HepG2 (cell line): ENCODE measurements at regions not wholly inside any gene's neighbourhood (a gene's known extent, or its start where the extent isn't known, plus 50 kb on each side); places are given as distances from the start of the nearest gene placed in this dataset.

ENCODE experiments used
- ATAC-seq: fragments of 200-7000 bp; cut with Tn5 transposase; 3 replicates; pipeline ENCODE4 v1.9.1; 2020; ENCODE audit warnings: mild to moderate bottlenecking, moderate library complexity
- BruUV-seq: library from RNA; stranded (reverse); fragments of 400-500 nt; replicated peaks from 2 replicates; lab custom pipeline; 2021; lab: Mats Ljungman, UMichigan
- CTCF ChIA-PET: fragments of 300-600 bp; formaldehyde crosslinking; extraction: SDS; loops from one replicate; lab custom pipeline; 2021; ENCODE audit warnings: low total read pairs, inconsistent platforms, low intra/inter-chr PET ratio; lab: Yijun Ruan, JAX
- POLR2A ChIA-PET: fragments of 350-600 bp; sonication (Branson Sonifier 250); formaldehyde crosslinking; loops from one replicate; lab custom pipeline; 2020; ENCODE audit warnings: antibody characterized with exemption, inconsistent platforms; lab: Yijun Ruan, JAX
- DNase-seq: peaks from one replicate; pipeline ENCODE4 v3.0.0-alpha.2; 2015; ENCODE audit warnings: low spot score
- FAIRE-seq: peaks from 3 replicates; lab custom pipeline; 2011; peaks lifted over from hg19 to GRCh38; lab: Jason Lieb, UNC
- H2AFZ ChIP-seq: one replicate; pipeline ENCODE4 v1.6.1; 2011; ENCODE audit warnings: low read length, inconsistent platforms
- H3K27ac ChIP-seq: fragments of 300-600 bp; 3 replicates; pipeline ENCODE4 v1.8.0; 2011; ENCODE audit warnings: mixed run types, mild to moderate bottlenecking, mixed read lengths, low read length, inconsistent platforms; ENCODE audit not compliant: insufficient read depth; ENCODE audit errors: extremely low read length
- H3K27me3 ChIP-seq, 2 experiments: fragments of 200-600 bp in 1 of 2; 2 replicates in 1 of 2; 3 replicates in 1 of 2; pipeline versions ENCODE4 v1.6.0 to v1.8.0; 2011; ENCODE audit warnings: low read length in 2 of 2, mild to moderate bottlenecking in 2 of 2, moderate library complexity in 2 of 2, inconsistent platforms in 1 of 2; ENCODE audit not compliant: insufficient read depth in 2 of 2, control insufficient read depth in 1 of 2
- H3K36me3 ChIP-seq, 2 experiments: fragments of 200-600 bp in 1 of 2; replicated peaks in 1 of 2; 2 replicates in 1 of 2; 3 replicates in 1 of 2; pipeline versions ENCODE4 v1.5.1 to v1.8.0; 2011; ENCODE audit warnings: low read length in 2 of 2, inconsistent platforms in 1 of 2; ENCODE audit not compliant: insufficient read depth in 2 of 2, control insufficient read depth in 1 of 2
- H3K4me1 ChIP-seq: 2 replicates; pipeline ENCODE4 v1.5.1; 2012; ENCODE audit warnings: low read length, inconsistent platforms; ENCODE audit not compliant: insufficient read depth
- H3K4me2 ChIP-seq: 2 replicates; pipeline ENCODE4 v1.6.0; 2011; ENCODE audit warnings: low read depth, low read length, inconsistent platforms
- H3K4me3 ChIP-seq, 3 experiments: fragments of 200-600 bp in 1 of 3; sonication (generic), shearing (Covaris generic) in 1 of 3; replicated peaks in 1 of 3; 2 replicates each; pipeline ENCODE4 v1.5.1; 2011 to 2016; ENCODE audit warnings: low read length in 3 of 3, inconsistent platforms in 2 of 3, low read depth in 2 of 3, mild to moderate bottlenecking in 2 of 3, control low read depth in 1 of 3, mixed read lengths in 1 of 3; ENCODE audit not compliant: insufficient read depth in 1 of 3
- H3K79me2 ChIP-seq: one replicate; pipeline ENCODE4 v1.6.1; 2011; ENCODE audit warnings: low read length, inconsistent platforms; ENCODE audit not compliant: insufficient read depth
- H3K9ac ChIP-seq: 2 replicates; pipeline ENCODE4 v1.6.0; 2011; ENCODE audit warnings: mild to moderate bottlenecking, low read depth, low read length, inconsistent platforms; ENCODE audit not compliant: insufficient read depth
- H3K9me3 ChIP-seq: 2 replicates; pipeline ENCODE4 v1.5.1; 2012; ENCODE audit warnings: mild to moderate bottlenecking, low read length
- H4K20me1 ChIP-seq: 2 replicates; pipeline ENCODE4 v1.6.0; 2011; ENCODE audit warnings: inconsistent platforms, mild to moderate bottlenecking, low read length, moderate library complexity; ENCODE audit not compliant: insufficient read depth
- ATF7-NPFF ChIP-seq: sonication (generic); formaldehyde crosslinking; IDR thresholded peaks from 2 replicates; pipeline ENCODE4 v1.8.1; 2023; ENCODE audit warnings: mild to moderate bottlenecking, low read depth, missing genetic modification reagents, moderate library complexity
- ATM ChIP-seq: fragments of 450-650 bp; IDR thresholded peaks from 2 replicates; pipeline ENCODE4 v1.7.1; 2017; ENCODE audit warnings: mild to moderate bottlenecking, borderline replicate concordance
- CREM ChIP-seq, 2 experiments: sonication (generic) in 1 of 2; formaldehyde crosslinking in 1 of 2; IDR thresholded peaks; 2 replicates each; pipeline versions ENCODE4 v1.4.0 to v1.6.1; 2016 to 2020; ENCODE audit warnings: antibody characterized with exemption in 1 of 2, mild to moderate bottlenecking in 1 of 2, missing genetic modification reagents in 1 of 2
- E2F2 ChIP-seq: sonication (generic); formaldehyde crosslinking; IDR thresholded peaks from 2 replicates; pipeline ENCODE4 v1.4.0; 2020; ENCODE audit warnings: missing genetic modification reagents, borderline replicate concordance
- ESRRA ChIP-seq: sonication (generic); formaldehyde crosslinking; IDR thresholded peaks from 2 replicates; pipeline ENCODE4 v1.5.1; 2020; ENCODE audit warnings: mild to moderate bottlenecking, low read depth, missing genetic modification reagents
- GABPB1 ChIP-seq: IDR thresholded peaks from 2 replicates; pipeline ENCODE4 v1.6.1; 2016; ENCODE audit warnings: mild to moderate bottlenecking, missing genetic modification reagents, moderate library complexity, missing compliant biosample characterization
- HBP1 ChIP-seq: IDR thresholded peaks from 2 replicates; pipeline ENCODE4 v1.6.1; 2016; ENCODE audit warnings: low read depth, control low read depth
- MYPOP ChIP-seq: sonication (generic); formaldehyde crosslinking; IDR thresholded peaks from 2 replicates; pipeline ENCODE4 v1.8.1; 2023; ENCODE audit warnings: mild to moderate bottlenecking, moderate library complexity, missing genetic modification reagents
- SAFB2 ChIP-seq: sonication (generic); formaldehyde crosslinking; IDR thresholded peaks from 2 replicates; pipeline ENCODE4 v1.5.1; 2020; ENCODE audit warnings: missing genetic modification reagents, low read depth, mild to moderate bottlenecking, borderline replicate concordance
- ZNF720 ChIP-seq: sonication (generic); formaldehyde crosslinking; IDR thresholded peaks from 2 replicates; pipeline ENCODE4 v1.4.0; 2020; ENCODE audit warnings: missing genetic modification reagents
- ZNF766 ChIP-seq: sonication (generic); formaldehyde crosslinking; IDR thresholded peaks from 2 replicates; pipeline ENCODE4 v1.5.0; 2020; ENCODE audit warnings: missing genetic modification reagents, borderline replicate concordance
- WGBS: methylation state at CpG from one replicate; pipeline ENCODE4 v1.1.6; 2017; ENCODE audit warnings: low lambda C conversion rate; 5-methylcytosine and 5-hydroxymethylcytosine counted together
- in situ Hi-C: cut with HindIII; loops from 2 replicates; pipeline ENCODE4 v1.10.0; 2017; ENCODE audit warnings: low pct_unique_long_range_greater_than_20kb; ENCODE audit not compliant: extremely low pct_ligation_motif_present
- intact Hi-C: fragments of 100-400 bp; cut with micrococcal nuclease; formaldehyde crosslinking; loops from one replicate; pipeline ENCODE4 v1.10.0; 2022; ENCODE audit not compliant: unreplicated experiment

- Histone ChIP-seq H3K9ac (no peak overlapping the region), H3K9me3 (no peaks in the 10 kb centered on the region), H3K4me3 (no peak overlapping the region), H4K20me1 (no peaks in the 10 kb centered on the region), H2AFZ (no peak overlapping the region), H3K27ac (no peak overlapping the region), H3K36me3 (no peaks in the 10 kb centered on the region), H3K27me3 (no peaks in the 10 kb centered on the region), H3K4me1 (no peaks in the 10 kb centered on the region), H3K4me2 (no peak overlapping the region), H3K79me2 (no peaks in the 10 kb centered on the region)
- no peak for DNase-seq
- WGBS = 0% methylated on average over 1 of the region's 1 CpG
- ChIA-PET POLR2A (no interaction called here), CTCF (no interaction called here)
- no peak for FAIRE-seq
- ATAC-seq = no peak
- intact Hi-C loops = loop anchor here (5.0 kb wide), 1 partner anchor 672 kb away; no protein-coding TSS in a partner anchor
- in situ Hi-C loops = no loop called here
- BruUV-seq = no TSS peak
- TF ChIP-seq ESRRA (CRISPR knock-in tag) = no peak
- no peak for TF ChIP-seq GABPB1 (CRISPR knock-in tag)
- no peak for TF ChIP-seq MYPOP (CRISPR knock-in tag)
- TF ChIP-seq ZNF720 (CRISPR knock-in tag) = no peak
- TF ChIP-seq SAFB2 = no peak
- TF ChIP-seq HBP1 = no peak
- no peak for TF ChIP-seq ATF7-NPFF
- TF ChIP-seq CREM (IDR thresholded peaks at IDR 0.05) = no peak
- TF ChIP-seq CREM (CRISPR knock-in tag; IDR thresholded peaks at IDR 0.05) = no peak
- TF ChIP-seq E2F2 (CRISPR knock-in tag) = no peak
- TF ChIP-seq ATM = no peak
- no peak for TF ChIP-seq ZNF766
Observed at GRCh38 chrX:137354851-137355250, 211.1 kb upstream of the ZIC3 start.
